ENCODE measurements at regions not wholly inside any gene's neighbourhood (a gene's known extent, or its start where the extent isn't known, plus 50 kb on each side); places are given as distances from the start of the nearest gene placed in this dataset.

DNA sequence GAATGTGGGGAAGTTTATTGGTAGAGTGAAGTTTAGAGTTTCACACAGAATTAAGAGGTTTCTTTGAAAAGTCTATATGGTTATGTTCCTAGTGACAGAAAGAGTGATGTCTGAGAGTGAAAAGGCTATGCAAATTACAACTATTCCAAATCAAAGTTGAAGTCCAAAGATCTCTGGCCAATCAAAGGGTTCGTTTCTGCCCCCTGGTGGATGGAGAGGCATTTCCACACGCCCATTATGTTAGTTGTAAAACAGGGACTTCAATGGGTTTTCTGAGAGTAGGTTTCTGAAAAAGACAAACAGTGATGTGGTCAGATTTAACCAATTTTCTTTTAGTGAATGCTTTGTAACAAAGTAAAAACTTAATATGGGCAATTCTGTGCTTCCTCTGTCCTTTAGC, 441.5 kb upstream of the POU3F3 start:
- DNase-seq, result no peak

DNA sequence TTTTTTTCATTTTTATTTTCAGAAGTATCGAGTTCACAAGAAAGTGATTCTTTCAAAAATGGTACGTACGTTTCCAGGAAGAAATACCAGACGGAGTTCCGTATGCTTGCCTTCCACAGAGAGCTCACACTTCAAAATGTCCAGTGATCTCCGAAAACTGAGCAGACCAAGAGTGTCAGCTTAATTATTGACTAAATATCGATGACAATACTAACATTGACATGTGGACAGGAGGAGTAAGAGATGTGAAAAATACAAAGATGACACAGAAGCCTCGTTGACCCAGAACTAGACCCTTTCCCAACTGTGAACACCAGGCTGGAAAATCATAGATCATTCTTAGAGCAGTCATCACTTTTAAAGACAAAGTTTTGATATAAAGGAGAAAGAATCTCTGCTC, 440.0 kb upstream of the POU3F3 start:
- DNase-seq, result no peak

DNA sequence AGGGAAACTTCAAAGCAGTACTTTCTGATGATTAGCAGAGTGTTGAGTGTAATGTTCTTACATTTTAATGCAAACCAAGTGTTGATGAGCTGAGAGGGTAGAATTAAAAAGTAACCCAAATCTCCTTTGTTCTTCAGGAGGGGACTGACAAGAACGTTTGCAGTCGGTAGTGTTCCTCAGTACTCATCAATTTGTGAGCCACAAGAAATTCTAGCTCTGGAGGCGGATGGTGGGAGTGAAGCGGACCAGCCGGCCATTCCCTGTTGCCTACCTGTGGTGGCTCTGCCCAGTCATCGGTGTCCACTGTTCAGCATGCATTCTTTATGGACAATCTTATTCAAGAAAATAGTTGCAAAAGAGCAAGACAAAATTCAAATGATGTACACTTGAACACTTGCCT, 438.6 kb upstream of the POU3F3 start:
- DNase-seq, result no peak

DNA sequence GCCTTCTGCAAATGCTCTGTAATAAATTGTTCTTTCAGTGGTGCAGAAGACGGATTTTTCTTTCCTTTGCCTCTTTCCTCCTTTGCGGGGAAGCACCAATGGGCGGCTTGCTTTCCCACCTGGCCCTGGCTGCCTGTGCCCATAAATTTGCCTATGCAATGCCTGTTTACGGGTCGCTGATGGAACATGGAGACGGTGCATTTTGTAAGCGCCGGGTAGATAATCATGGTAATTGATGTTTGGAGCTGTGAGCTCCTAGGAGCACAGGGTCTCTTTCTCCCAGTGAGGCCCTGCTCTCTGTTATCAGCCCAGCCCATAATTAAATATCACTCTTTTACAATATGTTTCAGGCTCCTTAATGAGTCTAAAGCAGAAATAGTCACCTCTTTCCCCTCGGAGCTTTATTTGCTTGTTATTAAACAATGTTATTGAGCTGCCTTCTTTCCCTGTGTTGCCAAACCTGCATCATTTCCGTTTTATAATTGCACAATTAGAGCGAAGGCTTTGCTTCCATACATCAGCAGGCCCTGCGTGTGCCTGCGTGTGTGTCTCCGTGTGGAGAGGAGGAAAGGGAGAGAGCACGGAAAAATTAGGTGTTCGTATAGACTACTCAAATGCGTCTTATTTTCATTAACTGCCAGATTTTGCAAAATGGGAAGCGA, 437.4 kb upstream of the POU3F3 start:
- DNase-seq, result no peak

DNA sequence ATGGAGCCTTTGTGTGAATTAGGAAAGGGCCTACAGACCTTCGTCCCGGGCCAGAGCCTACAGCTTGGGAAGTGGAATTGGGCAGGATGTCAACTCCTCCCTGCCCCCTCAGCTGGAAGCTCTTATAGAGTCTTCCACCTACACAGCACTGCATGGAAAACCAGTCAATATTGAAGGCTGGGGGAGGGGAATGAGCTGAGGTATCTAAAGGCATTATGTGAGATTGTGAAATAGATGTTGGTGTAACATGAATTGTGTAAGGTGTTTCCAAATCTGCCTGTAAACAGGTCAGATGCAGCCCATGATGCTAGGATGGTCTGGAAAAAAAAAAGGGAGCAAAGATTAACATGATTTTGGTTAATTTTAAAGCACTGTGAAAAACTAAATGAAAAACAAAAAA, 433.5 kb upstream of the POU3F3 start:
- no peak for DNase-seq

DNA sequence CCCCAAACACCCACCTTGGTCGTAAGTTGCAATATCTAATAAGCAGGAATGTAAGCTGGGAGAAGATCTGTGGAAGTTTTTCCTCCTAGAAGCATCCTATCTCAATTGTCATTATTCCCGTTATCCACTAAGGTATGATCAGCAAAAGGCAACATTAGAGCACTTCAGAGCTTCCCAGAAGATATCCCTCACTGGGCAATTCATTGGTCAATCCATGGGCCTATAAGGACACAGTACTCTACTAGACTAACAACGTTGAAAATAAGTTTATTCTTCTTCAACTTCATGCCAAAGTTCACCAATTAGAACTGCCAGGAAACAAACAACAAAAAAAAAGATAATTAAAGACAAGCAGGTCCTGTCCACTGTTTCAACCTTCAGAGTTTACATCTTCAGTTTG, 433.0 kb upstream of the POU3F3 start:
- DNase-seq, result no peak

DNA sequence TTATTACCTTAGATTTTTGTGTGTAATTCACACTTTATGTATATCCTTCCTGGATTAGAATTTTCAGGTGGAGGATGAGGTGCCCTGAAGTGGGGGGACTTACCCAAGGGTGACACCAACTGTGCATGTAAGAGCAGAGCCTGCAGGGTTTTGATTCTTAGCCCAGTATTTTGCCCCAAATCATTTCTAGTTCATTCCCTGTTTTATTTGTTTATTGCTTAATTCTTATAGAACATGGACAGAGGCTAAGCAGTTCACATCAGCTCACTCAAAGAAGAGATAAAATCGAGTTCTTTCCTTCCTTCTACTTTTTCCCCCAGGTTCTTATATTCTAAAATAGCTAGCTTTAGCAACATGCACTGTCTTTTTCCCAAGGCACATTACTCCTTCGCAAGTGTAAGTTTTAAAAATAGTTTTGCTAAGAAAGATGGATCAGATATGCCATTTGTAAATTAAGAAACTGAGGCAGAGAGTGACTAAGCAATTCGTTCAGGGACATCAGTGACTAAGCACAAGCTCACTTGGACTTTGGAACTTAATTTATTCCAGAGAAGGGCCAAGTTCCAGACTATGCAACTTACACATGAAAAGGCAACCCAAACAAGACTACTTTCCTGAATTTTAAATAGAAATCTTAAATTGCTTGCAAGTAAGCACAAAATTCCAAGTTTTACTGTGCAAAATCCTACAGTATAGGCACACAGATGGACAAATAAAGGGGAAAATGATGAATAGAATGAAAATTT, 427.9 kb upstream of the POU3F3 start:
- DNase-seq, result no peak

DNA sequence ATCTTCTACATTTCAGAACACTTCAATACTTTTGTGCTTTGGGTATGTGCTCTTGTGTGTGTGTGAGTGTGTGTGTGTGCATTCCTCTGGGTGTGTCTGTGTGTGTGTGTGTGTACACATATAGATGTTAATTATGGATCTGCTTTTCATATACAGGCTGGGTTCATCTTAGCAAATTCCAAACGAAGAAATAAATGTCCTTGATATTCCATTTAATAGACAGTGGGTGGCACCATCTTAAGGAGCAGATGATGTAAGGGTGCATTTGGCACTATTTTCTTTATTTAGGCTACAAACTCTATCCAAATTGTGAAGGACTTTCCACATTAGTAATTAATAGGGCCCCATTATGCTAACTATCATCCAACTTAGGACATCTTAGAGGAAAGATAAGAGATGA, 425.8 kb upstream of the POU3F3 start:
- DNase-seq, result no peak

DNA sequence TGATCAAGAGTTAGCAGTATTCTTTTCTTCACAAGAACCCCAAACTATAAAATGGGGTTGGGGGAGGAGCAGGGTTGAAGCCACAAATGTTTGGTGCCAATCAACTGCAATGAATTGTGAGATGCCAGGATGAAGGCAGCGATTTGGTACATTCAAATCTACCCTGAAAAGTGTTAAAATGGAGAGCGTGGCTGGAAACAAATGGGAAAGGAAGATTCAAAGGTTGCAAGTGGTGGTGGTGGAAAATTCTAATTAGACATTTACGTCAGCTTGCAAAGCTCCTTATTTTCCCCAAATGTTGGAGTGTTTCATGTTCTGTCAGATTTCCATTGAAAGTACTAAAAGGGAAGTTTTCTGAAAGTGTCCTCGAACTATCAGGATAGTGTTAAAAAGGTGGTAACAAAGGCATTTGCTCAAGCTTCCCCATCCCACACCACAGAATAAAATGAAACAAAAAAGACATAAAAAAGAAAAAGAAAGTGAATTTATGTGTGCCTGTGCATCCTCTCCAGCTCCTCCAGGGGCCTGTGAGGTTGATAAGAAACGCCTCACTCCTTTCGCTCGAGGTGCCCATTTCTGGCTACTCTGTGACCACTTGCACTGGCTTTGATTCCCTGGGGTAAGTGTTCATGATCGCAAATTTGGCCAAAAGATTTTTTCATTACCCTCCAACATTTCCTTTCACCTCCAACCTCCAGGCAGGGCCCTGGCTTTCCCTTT, 424.1 kb upstream of the POU3F3 start:
- DNase-seq, result no peak

DNA sequence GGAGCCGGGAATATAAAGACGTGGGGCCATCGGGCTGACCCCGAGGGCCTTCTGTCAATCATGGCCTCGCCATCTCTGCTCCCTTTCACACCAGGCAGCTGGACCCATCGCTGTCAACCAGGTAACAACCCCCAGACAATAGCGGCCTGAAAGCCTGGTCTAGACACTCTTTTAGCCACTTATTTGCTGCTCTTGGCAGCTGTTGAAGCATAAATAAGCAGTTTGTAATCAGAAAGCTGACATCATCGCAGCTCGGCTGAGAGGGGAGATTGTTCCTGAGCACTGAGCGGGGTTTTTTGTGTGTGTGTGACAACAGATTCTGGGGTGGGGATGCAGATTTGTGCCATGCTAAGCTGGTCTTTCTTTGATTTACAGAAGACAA, 423.6 kb upstream of the POU3F3 start:
- DNase-seq, result peak; percentile 53

DNA sequence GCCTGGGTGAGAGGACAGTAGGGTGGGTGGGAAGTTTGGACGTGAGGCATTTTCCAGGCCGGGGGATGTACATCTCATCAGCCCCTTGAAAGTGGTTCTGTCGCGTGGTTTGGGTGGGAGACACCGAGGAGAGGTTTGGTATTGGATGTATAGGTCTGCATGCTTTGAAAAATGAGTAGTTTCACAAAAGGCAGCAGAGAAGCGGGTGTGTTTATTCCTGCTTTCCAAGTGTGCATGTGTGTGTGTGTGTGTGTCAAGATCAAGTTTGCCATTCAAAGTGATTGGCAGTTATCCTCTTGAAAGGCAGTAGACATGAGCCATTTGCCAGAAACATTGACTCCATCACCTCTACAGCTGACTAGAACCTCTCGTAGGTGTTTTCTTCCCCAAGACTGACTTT, 423.1 kb upstream of the POU3F3 start:
- no peak for DNase-seq

DNA sequence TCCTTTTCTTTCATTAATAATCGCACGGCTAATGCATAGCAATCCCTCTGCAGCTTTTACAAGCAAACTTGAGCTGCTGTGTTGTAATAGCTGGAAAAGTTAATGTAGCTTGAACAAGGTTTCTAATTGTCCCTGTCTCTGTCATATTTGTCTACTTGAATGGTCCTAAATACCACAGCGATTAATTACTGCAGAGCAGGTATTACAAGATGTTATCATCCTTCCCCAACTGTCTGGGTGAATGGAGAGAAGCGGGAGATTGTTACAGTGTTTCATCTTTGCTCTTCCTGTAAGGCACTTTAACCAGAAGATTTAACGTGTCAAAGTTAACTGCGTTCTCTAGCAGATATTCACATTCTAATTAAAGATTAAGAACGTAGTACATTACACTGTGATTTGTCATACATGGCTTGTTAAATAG, 422.2 kb upstream of the POU3F3 start:
- DNase-seq, result no peak

DNA sequence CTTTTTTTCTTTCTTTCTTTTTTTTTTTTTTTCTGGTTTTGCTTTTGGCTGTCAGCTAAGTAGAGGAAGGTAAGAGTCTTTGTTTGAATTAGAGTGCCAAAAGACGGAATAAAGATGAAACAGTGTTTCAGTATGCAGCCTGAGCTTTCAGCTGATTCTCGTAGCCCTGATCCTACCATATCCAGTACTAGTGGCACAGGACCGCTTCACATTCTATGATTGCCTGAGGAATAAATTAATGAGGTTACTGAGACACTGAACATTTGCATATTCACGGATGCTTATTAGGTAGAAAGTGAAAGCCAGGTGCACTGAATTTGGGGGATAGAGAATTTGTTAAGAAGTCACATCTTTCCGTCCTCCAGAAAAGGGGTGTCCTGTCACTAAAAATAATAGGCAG, 421.5 kb upstream of the POU3F3 start:
- DNase-seq, result no peak

DNA sequence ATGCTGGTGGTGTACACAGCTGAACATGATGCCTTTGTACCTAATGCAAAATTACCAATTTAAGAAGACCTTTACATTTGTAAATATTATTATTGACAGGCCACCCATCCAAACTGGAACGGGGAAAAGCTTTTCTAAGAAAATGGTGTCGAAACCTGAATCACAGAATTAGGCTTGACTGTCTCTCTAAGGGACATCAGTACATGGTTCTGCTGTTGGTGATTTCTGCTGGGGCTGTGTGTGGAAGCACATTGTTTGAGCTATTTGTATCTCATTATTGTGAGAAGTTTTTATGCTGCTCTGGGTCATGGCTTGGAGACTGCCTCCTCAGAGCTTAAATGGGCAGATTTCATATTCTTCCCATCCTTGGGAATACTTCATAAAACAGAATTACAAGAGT, 420.9 kb upstream of the POU3F3 start:
- no peak for DNase-seq

DNA sequence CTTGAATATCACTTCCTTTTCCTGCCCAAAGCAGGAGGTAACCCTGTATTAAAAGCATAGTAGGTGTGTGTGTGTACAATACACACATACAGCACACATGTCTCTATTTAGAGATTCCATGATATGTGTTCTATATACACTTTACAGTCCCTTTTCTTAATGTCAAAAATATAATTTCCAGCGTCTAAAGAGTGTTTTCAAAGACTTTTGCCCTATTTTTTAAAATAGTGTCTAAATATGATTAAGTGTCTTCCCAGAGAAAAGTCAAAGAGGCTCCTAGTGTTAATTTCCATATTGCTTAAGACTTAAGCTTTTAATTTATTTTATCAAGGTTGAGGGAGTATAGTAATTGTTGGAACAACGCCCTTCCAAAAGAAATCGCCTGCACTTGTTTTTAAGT, 420.3 kb upstream of the POU3F3 start:
- no peak for DNase-seq

DNA sequence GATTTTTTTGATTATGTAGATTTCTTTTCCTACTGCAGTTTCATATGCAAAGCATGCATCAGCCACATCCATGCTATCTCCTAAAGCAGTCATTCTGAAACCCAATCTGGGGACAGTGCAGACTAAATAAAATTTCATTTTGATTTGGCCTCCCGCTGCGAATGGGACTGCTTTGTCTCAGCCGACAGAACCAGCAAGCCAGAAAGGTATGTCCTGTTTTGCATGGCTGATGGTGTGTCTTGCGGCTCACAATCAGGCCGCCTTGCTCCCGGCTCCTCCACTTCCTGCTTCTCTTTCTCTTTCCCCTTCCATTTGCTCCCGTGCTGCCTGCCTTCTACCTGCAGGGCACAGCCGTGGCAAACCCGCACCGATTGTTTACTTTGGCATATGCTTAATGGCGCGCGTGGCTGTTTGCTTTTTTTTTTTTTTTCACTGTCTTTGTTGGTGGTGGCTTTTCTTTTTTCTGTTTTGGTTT, 419.6 kb upstream of the POU3F3 start:
- peak; percentile 77 for DNase-seq

DNA sequence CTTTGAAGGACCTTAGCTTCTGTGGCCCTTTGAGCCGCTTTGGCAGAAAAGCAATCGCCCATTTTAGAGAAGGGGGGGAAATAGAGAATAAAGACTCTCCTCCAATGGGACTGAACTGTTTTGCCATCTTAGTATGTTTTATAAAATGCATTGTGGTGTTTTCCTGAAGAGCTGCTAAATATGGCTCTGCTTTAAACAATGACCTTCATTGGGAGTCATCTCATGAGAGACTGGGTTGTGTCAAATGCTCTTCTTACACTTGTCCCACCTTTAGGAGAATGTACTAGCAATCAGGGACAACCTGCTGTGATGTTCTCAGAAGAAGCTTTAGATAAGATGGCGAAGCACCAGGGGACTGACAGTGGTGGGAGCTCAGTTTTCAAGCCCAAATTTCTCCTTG, 418.9 kb upstream of the POU3F3 start:
- DNase-seq, result no peak

DNA sequence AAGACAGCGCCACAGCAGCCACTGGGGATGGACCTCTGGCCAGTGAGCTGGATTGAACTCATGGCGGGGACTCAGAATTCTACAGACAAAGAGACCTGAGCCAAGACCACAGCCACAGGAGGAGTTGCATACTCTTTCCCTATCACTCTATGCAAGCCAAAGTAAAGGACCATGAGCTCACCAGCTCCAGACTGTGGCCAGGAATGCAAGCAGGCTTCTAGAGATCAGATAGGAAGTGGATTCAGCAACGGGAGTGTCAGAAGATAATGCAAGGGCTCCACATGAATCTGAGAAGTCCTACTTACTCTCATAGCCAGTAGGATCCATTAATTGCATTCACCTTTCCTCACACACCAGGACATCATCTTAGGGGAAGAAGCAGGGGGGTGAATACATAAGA, 415.4 kb upstream of the POU3F3 start:
- DNase-seq, result no peak

DNA sequence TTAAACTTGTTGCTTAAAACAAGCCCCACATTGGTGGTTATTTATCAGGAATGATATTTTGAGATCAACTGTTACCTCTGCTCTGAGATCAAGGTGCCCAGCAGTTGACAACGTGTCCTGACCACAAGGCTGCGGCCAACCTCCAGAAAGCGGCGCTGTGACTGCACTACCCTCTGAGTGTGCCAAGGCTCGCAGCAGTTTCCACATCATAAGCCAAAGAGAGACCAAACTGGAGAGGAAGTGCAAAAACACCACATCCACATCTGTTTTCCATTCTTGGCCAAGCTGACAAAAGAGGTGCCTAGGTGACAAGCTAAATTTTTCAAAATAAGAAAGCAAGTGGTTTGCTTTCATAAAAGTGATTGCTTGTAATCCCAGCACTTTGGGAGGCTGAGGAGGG, 410.8 kb upstream of the POU3F3 start:
- DNase-seq, result no peak

DNA sequence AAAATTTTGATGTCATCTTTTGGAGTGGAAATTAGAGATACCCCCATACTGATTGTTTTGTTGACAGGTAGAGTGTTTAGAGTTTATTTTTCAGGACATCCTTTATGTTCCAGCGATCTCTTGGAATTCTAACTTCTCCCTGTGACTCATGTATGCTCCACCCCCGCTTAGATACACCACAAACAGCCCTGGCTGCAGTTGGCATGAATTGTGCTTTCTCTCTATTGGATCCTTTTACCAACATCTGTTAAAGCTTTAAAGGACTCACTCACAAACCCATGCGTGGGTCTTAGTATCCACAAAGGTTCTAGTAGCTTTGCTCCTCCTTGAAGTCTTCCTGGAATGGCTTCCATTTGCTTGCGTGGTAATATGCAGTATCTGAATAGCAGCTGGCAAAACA, 409.5 kb upstream of the POU3F3 start:
- DNase-seq, result no peak

DNA sequence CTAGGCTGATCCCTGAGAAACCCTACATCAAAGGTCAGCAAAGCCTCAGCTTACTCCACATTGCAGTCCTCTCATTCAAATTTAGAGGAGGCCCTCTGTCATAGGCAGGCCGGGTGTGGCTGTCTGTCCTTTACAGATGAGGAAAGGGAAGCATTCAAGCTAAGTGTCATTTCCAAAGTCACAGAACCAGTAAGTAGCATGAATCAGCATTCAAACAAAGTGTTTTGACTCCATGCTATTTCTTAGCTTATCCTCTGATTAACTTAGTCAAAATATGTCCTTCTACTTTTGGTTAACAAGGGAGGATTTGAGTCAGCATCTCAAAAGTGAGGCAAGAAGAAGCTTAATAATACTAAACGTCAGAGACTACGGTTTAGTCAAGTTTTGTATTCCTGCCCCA, 409.0 kb upstream of the POU3F3 start:
- DNase-seq, result no peak

DNA sequence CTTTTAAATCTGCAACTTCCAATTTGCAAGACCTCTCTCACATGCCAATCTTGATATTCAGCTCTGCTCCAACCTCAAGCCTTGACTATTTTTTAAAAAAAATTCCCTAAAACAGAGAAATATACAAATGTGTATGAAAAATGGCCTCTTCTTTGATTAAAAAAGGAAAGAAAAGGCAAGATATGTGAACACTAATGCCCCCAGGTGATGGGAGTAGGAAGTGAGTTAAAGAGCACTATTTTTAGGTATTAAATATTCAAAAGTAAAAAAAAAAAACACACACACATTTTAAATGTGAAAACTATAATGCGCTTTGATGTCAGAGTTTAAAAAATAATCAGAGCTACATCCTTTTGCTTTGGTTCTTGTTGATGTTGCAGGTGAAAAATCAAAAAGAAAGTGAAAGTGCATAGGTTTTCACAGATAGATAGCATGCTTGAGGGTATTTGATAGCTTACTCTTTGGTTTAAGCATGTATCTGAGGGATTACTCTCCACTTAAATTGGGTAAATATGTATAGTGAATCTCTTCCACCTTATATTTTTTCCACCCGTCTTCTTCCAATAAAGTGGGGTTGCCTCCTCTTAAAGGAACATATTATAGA, 406.0 kb upstream of the POU3F3 start:
- DNase-seq, result no peak

DNA sequence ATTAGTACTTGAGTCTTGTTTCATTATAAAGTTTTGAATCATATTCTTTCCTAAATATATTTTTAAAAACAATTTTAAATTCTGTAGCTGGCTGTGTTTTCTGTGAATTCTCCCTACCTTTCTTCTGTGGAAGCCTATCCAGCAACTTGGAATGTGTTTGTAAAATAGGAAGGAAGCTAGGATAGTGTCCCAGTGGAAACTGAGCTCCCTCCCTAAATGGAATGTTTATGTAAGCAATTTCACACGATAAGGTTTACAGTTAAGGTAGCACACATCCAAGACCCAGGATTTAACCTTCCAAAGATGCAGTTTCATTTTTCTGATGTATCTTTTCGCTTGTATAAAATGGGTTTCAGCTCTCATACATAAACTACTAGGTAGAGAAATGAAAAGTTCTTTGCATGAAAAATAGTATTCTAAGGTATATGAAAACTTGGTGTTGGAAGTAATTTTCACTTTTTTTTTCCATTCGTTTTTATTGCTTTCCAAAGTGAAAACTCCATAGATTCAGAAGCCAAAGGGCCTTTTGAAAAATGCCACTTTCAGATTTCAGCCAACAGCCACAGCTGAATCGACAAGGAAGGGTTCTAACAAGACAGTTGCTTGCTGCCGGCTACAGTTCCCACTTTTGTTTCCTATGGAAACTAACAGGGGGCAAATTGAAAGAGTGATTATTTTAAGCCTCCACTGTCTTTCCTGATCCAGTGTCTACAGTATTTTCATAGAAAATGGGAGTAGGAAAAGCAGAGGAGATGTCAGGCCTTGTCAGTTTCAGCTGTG, 405.1 kb upstream of the POU3F3 start:
- DNase-seq, result no peak

Measured in NCI-H2029 (cell line).